ENCODE measurements at regions not wholly inside any gene's neighbourhood (a gene's known extent, or its start where the extent isn't known, plus 50 kb on each side); places are given as distances from the start of the nearest gene placed in this dataset.

DNA sequence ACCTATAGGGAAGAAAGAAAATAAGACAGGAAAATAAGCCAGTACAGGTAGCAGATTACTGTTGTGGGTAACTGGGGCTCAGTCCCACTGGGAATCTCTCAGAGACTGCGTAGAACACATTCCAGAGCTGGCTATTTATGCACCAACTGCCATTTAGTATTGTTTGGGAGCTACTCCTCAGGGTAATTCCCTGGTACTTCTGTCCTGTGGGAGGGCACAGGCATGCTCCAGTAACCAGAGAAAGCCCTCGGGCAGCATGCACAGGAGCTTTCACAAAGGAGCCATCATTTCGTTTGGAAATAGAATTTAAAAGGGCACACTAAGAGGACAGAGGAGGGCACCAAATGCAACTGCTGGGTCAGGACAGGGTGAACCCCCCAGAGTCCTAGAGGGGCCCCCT is 148.0 kb upstream of the LRFN2 start:
- Histone ChIP-seq H3K9me1 (ENCODE audit: control insufficient read depth, extremely low read depth, insufficient read depth, low read length) (no peaks in the 10 kb centered on the region), H3K27ac (ENCODE audit: control insufficient read depth, insufficient read depth, low read length) (no peak overlapping the region), H3K4me3 (ENCODE audit: control insufficient read depth in 2 of 3, extremely low read depth in 1 of 3, insufficient read depth in 2 of 3, low read depth in 1 of 3, low read length in 3 of 3) (no peak overlapping the region), H3K4me1 (ENCODE audit: control insufficient read depth, extremely low read depth, insufficient read depth, low read length) (no peaks in the 10 kb centered on the region), H3K27me3 (ENCODE audit: control insufficient read depth, extremely low read depth, insufficient read depth, low read length) (peaks cover 19% of the 10 kb centered on the region), H3K9me3 (ENCODE audit: control insufficient read depth, low read depth, low read length) (no peaks in the 10 kb centered on the region), H3K9ac (ENCODE audit: control insufficient read depth, extremely low read depth, insufficient read depth, low read length) (no peak overlapping the region), H3K36me3 (ENCODE audit: control insufficient read depth in 2 of 2, extremely low read depth in 1 of 2, insufficient read depth in 2 of 2, low read length in 2 of 2) (no peaks in the 10 kb centered on the region), H2AFZ (ENCODE audit: control insufficient read depth, low read length) (no peak overlapping the region), H3K79me2 (ENCODE audit: control insufficient read depth, insufficient read depth, low read length) (no peaks in the 10 kb centered on the region), H3K4me2 (ENCODE audit: control insufficient read depth, extremely low read depth, insufficient read depth, low read depth, low read length) (no peak overlapping the region), H4K20me1 (ENCODE audit: control insufficient read depth, extremely low read depth, insufficient read depth, low read length) (no peaks in the 10 kb centered on the region)
- no peak for TF ChIP-seq EZH2 (IDR thresholded peaks at IDR 0.05; ENCODE audit: low read length)
- TF ChIP-seq, protein P1, sequence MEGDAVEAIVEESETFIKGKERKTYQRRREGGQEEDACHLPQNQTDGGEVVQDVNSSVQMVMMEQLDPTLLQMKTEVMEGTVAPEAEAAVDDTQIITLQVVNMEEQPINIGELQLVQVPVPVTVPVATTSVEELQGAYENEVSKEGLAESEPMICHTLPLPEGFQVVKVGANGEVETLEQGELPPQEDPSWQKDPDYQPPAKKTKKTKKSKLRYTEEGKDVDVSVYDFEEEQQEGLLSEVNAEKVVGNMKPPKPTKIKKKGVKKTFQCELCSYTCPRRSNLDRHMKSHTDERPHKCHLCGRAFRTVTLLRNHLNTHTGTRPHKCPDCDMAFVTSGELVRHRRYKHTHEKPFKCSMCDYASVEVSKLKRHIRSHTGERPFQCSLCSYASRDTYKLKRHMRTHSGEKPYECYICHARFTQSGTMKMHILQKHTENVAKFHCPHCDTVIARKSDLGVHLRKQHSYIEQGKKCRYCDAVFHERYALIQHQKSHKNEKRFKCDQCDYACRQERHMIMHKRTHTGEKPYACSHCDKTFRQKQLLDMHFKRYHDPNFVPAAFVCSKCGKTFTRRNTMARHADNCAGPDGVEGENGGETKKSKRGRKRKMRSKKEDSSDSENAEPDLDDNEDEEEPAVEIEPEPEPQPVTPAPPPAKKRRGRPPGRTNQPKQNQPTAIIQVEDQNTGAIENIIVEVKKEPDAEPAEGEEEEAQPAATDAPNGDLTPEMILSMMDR (optimal IDR thresholded peaks at IDR 0.05 in 1 of 3, IDR thresholded peaks at IDR 0.05 in 1 of 3, conservative IDR thresholded peaks at IDR 0.05 in 1 of 3; ENCODE audit: extremely low read depth in 1 of 3, insufficient read depth in 2 of 3, low read length in 3 of 3) = no peak
- no peak for DNase-seq (ENCODE audit: low read depth, low spot score)
- FAIRE-seq = no peak
- dilution Hi-C loops (cut with MboI; ENCODE audit: extremely low pct_ligation_motif_present, low sequenced_read_pairs) = no loop called here

DNA sequence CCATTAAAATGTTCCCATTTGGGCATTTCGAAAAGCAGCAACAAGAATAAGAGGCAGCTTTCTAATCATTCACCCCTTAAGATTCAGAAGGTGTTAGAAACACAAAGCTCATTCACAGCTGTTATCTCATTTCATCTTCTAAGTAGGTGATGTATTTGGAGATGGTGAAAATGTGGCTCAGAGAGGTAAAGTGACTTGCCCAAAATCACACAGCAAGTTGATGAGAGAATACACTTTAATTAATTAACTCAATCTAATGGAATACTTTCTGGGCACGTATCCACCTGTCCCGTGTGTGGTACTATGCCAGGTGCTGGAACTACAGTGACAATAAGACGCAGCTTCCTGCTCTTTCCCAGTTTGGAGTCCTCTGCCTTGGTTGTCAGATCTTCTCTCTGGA is 147.4 kb upstream of the LRFN2 start:
- no peaks in the 10 kb centered on the region for H3K9me1 ChIP-seq (ENCODE audit: control insufficient read depth, extremely low read depth, insufficient read depth, low read length)
- H3K27me3 ChIP-seq (ENCODE audit: control insufficient read depth, extremely low read depth, insufficient read depth, low read length) = peaks cover 19% of the 10 kb centered on the region
- H3K27ac ChIP-seq (ENCODE audit: control insufficient read depth, insufficient read depth, low read length) = no peak overlapping the region
- H3K4me3 ChIP-seq (ENCODE audit: control insufficient read depth in 2 of 3, extremely low read depth in 1 of 3, insufficient read depth in 2 of 3, low read depth in 1 of 3, low read length in 3 of 3) = no peak overlapping the region
- no peaks in the 10 kb centered on the region for H3K4me1 ChIP-seq (ENCODE audit: control insufficient read depth, extremely low read depth, insufficient read depth, low read length)
- H2AFZ ChIP-seq (ENCODE audit: control insufficient read depth, low read length) = no peak overlapping the region
- DNase-seq (ENCODE audit: low read depth, low spot score) = no peak
- no peak overlapping the region for H3K4me2 ChIP-seq (ENCODE audit: control insufficient read depth, extremely low read depth, insufficient read depth, low read depth, low read length)
- H3K9me3 ChIP-seq (ENCODE audit: control insufficient read depth, low read depth, low read length) = no peaks in the 10 kb centered on the region
- H4K20me1 ChIP-seq (ENCODE audit: control insufficient read depth, extremely low read depth, insufficient read depth, low read length) = no peaks in the 10 kb centered on the region
- H3K79me2 ChIP-seq (ENCODE audit: control insufficient read depth, insufficient read depth, low read length) = no peaks in the 10 kb centered on the region
- TF ChIP-seq, protein P1 (optimal IDR thresholded peaks at IDR 0.05 in 1 of 3, IDR thresholded peaks at IDR 0.05 in 1 of 3, conservative IDR thresholded peaks at IDR 0.05 in 1 of 3; ENCODE audit: extremely low read depth in 1 of 3, insufficient read depth in 2 of 3, low read length in 3 of 3) = no peak
- TF ChIP-seq EZH2 (IDR thresholded peaks at IDR 0.05; ENCODE audit: low read length) = no peak
- no peak overlapping the region for H3K9ac ChIP-seq (ENCODE audit: control insufficient read depth, extremely low read depth, insufficient read depth, low read length)
- dilution Hi-C loops (cut with MboI; ENCODE audit: extremely low pct_ligation_motif_present, low sequenced_read_pairs) = no loop called here
- FAIRE-seq = no peak
- H3K36me3 ChIP-seq (ENCODE audit: control insufficient read depth in 2 of 2, extremely low read depth in 1 of 2, insufficient read depth in 2 of 2, low read length in 2 of 2) = no peaks in the 10 kb centered on the region
